Umbilical cord (tissue), 1 donor: ENCODE measurements at regions not wholly inside any gene's neighbourhood (a gene's known extent, or its start where the extent isn't known, plus 50 kb on each side); places are given as distances from the start of the nearest gene placed in this dataset.
"Not testable (repeated sequence)": the region's sequence is repeated elsewhere in the genome, so short reads cannot be mapped to it uniquely, and the experiment has no call there.

Source experiments
- DNase-seq: peaks from one replicate; pipeline ENCODE4 v3.0.0-alpha.2; 2015; ENCODE audit warnings: low spot score

- DNase-seq = not testable (repeated sequence)
Observed at GRCh38 chr4:190118519-190118918, 54.2 kb downstream of the DBET start.

- DNase-seq = not testable (repeated sequence)
Observed at GRCh38 chr4:190119474-190119873, 54.1 kb upstream of the DUX4 start.

- DNase-seq = not testable (repeated sequence)
Observed at GRCh38 chr4:190120111-190120514, 53.5 kb upstream of the DUX4 start.

- not testable (repeated sequence) for DNase-seq
Observed at GRCh38 chr4:190120537-190121001, 53.0 kb upstream of the DUX4 start.

GRCh38 chr4:190121076-190121671 is 52.4 kb upstream of the DUX4 start:
- not testable (repeated sequence) for DNase-seq

DNA sequence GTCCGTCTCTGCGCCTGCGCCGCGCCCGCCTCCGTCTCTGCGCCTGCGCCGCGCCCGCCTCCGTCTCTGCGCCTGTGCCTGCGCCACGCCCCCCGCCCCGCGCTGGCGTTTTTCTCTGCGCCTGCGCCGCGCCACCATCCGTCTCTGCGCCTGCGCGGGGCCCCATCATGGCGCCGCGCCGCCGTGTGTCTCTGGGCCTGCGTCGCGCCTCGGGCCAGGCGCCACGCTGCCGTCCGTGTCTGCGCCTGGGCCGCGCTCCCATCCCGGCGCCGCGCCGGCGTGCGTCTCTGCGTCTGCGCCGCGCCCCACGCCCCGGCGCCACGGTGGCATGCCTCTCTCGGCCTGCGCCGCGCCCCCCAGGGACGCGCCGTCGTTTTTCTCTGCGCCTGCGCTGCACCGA is 51.8 kb upstream of the DUX4 start:
- no peak for DNase-seq

DNA sequence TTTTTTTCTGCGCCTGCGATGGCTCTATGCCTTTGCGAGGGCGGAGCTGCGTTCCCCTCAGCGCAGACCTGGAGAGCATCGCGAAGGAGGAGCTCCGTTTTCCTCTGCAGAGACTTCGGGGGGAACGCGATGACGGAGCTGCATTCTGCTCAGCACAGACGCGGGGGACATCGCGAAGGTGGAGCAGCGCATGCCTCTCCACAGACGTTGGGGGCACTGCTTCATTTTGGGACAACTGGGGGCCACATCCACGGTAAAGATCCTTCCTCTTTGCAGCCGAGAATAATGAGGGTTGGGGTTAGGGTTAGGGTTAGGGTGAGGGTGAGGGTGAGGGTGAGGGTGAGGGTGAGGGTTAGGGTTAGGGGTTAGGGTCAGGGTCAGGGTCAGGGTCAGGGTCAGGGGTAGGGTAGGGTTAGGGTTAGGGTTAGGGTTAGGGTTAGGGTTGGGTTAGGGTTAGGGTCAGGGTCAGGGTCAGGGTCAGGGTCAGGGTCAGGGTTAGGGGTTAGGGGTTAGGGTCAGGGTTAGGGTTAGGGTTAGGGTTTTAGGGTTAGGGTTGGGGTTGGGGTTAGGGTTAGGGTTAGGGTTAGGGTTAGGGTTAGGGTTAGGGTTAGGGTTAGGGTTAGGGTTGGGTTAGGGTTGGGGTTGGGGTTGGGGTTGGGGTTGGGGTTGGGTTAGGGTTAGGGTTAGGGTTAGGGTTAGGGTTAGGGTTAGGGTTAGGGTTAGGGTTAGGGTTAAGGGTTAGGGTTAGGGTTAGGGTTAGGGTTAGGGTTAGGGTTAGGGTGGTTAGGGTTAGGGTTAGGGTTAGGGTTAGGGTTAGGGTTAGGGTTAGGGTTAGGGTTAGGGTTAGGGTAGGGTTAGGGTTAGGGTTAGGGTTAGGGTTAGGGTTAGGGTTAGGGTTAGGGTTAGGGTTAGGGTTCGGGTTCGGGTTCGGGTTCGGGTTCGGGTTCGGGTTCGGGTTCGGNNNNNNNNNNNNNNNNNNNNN is 51.1 kb upstream of the DUX4 start:
- peak; percentile 37 for DNase-seq
